Heart left ventricle (tissue), 13 donors: ENCODE measurements at regions not wholly inside any gene's neighbourhood (a gene's known extent, or its start where the extent isn't known, plus 50 kb on each side); places are given as distances from the start of the nearest gene placed in this dataset.

Source experiments
- POLR2A ChIP-seq, 2 donors: fragments of 450-650 bp; IDR thresholded peaks; one replicate each; pipeline ENCODE4 v1.6.1; 2017; ENCODE audit warnings: antibody characterized with exemption in 2 of 2, mild to moderate bottlenecking in 2 of 2, moderate library complexity in 2 of 2
- TF ChIP-seq, protein P1 (sequence below), 12 donors: fragments of 200-600 bp; sonication (generic) in 4 of 12; IDR thresholded peaks; one replicate each; pipeline versions ENCODE4 v1.5.0 to v1.8.0; 2018 to 2022; ENCODE audit warnings: antibody characterized with exemption in 12 of 12, mild to moderate bottlenecking in 5 of 12
- donor health status: ischemic (EF 13 %, LVEDD 7.1; RV severe dilation, severe dysfunction).
- donor health status: DM: no; HTN: yes; CAD: no.
- donor health status: DM: no; HTN: no; CAD: no.
- donor health status: ischemic (EF 25% LVEDD 6.9; RV normal size, moderate dysfunction).
- donor health status: ischemic (EF 25% LVEDD 5.7; RV mildly dilated, moderate dysfunction).
- donor health status: ischemic (EF 35%, LVEDD 5.7; RV mildly dilated, moderate dysfunction).
- donor health status: nonischemic (EF 11% LVEDD 7.7; RV severe dilation, severe dysfunction).
- donor health status: DM: yes; HTN: yes; CAD: no.
- donor health status: PGD.
- donor health status: ischemic (EF 29% LVEDD 5.4; RV normal size, mild dysfunction).
- donor health status: nonischemic (EF 23%, LVEDD 6.1; RV moderate dilation, normal function).

DNA sequence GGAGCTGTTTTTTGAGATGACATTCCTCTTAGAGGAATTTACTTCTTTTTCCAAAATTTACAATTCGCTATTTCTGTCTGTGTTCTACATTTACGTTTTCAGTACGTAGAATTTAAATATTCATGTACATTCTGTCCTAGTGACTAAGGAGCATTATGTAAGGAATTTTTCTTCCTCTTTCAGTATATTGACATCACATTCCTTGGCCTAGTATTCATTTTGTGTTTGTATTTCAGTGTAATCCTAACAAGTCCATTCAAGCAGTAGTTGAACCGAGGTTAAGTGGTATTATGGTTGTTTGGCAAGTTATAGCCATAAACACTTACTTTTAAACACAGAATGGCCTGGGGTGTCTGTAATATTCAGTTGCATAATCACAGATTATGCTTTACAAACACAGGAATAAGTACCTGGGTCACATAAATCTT, 465.2 kb downstream of the PCNX1 start:
- TF ChIP-seq, protein P1, sequence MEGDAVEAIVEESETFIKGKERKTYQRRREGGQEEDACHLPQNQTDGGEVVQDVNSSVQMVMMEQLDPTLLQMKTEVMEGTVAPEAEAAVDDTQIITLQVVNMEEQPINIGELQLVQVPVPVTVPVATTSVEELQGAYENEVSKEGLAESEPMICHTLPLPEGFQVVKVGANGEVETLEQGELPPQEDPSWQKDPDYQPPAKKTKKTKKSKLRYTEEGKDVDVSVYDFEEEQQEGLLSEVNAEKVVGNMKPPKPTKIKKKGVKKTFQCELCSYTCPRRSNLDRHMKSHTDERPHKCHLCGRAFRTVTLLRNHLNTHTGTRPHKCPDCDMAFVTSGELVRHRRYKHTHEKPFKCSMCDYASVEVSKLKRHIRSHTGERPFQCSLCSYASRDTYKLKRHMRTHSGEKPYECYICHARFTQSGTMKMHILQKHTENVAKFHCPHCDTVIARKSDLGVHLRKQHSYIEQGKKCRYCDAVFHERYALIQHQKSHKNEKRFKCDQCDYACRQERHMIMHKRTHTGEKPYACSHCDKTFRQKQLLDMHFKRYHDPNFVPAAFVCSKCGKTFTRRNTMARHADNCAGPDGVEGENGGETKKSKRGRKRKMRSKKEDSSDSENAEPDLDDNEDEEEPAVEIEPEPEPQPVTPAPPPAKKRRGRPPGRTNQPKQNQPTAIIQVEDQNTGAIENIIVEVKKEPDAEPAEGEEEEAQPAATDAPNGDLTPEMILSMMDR (IDR thresholded peaks at IDR 0.05): no peak
- no peak for TF ChIP-seq POLR2A (IDR thresholded peaks at IDR 0.05)
